GM21423 (cell line): ENCODE measurements at regions not wholly inside any gene's neighbourhood (a gene's known extent, or its start where the extent isn't known, plus 50 kb on each side); places are given as distances from the start of the nearest gene placed in this dataset.
"Not testable (repeated sequence)": the region's sequence is repeated elsewhere in the genome, so short reads cannot be mapped to it uniquely, and the experiment has no call there.

Source experiments
- ATAC-seq: cut with Tn5 transposase; IDR thresholded peaks from one replicate; pipeline ENCODE4 v1.9.1; 2021; ENCODE audit warnings: mild to moderate bottlenecking, moderate library complexity; ENCODE audit not compliant: unreplicated experiment

DNA sequence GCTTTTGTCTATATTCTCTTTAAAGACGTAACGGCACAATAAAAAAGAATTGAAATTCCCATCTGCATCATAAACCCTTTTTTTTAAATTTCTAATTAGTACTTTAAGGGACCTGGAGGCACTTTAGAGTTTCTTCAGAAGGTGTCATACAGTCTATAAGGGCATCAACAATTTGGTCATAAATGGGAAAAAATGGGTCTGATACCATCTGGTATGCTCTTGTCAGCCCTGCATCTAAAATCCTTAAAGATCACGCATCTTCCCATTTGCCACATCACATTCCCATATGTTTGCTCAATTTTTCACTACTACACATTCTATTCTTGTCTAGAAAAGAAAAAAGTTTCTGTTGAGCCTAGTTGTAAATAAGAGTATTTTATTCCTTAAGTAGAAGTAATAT is 53.8 kb downstream of the COX7C start:
- ATAC-seq = no peak

DNA sequence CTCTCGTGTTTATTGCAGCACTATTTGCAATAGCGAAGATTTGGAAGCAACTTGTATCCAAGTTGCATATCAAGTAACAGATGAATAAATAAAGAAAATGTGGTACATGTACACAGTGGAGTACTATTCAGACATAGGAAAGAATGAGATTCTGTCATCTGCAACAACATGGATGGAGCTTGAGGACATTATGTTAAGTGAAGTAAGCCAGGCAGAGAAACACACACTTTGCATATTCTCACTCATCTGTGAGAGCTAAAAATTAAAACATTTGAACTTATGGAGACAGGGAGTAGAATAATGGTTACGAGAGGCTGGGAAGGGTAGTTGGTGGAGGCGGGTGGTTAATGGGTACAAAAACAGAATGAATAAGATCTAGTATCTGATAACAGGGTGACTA is 56.3 kb downstream of the COX7C start:
- ATAC-seq = no peak

DNA sequence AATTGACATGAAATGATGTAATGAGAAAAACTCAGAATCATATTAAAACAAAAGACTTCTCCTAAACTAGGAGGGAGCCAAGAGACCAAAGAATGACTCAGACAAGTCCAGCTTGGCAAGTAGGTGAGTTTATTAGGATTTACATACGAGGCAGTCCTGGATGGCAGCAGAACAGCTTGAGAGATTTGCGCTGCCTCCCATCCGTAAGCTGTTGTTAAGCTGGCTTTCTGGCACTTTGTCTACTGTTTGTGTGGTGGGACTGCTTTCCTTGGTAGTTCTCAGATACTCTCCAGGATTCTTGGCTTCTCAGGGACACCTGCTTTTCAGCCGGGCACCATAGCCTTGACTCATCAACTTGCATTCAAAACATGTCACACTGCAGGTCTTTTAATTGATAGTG is 57.6 kb downstream of the COX7C start:
- no peak for ATAC-seq

DNA sequence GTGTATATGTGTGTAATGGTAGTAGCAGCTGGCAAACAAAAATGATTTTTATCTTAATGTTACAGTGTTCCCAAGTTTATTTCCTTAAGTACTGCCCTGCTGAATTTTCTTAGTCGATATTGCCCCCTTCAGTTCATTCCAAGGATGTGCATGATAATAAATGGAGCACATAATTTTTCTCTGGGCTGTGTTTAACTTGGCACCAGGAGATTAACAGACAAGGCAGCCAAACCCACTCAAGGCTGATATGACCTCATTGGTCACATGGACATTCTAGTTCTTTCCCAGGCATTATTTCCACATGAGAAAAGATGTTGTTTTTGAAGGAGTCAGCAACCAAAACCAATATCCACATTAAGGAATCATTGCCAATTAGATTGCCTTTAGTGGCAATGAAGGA is 61.8 kb downstream of the COX7C start:
- ATAC-seq = no peak

DNA sequence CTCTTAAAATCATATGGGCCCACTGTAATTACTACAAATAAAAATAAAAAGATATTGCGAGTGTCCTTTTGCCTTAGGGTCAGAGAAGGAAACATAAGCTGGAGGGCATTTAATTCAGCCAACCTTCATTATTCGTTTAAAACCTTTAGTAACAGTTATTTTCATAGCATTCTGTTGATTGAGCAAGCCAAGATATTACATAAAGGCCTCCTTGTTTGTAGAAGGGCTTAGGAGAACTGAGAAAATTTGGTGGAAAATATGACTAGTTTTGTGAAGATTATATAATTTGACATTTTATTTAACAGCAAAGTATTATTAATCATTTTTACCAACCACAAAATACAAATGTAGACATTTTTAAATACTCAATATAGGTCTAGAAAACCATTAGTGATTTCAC is 62.2 kb downstream of the COX7C start:
- ATAC-seq = no peak

GRCh38 chr5:86684222-86684621 is 66.5 kb downstream of the COX7C start:
- ATAC-seq = no peak

- ATAC-seq = no peak
Observed at GRCh38 chr5:86686046-86686445, 68.3 kb downstream of the COX7C start.

DNA sequence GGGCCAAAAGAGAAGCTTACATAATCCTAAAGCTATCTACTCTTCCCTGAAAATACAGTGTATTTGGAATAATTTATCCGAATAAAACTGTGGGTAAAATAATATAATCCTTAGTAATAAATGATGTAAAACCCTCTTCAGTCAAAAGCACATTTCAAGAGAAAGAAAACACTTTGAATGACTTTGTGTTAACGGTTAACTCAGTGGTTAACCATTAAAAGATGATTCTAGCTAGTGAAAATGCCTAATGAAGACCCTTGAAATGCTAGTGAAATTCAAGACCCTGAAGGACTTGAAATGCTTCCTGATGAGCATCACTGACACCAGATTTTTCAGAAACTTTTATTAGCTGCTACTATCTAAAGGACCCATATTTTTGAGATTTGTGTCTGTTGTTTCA is 70.7 kb downstream of the COX7C start:
- ATAC-seq = no peak

DNA sequence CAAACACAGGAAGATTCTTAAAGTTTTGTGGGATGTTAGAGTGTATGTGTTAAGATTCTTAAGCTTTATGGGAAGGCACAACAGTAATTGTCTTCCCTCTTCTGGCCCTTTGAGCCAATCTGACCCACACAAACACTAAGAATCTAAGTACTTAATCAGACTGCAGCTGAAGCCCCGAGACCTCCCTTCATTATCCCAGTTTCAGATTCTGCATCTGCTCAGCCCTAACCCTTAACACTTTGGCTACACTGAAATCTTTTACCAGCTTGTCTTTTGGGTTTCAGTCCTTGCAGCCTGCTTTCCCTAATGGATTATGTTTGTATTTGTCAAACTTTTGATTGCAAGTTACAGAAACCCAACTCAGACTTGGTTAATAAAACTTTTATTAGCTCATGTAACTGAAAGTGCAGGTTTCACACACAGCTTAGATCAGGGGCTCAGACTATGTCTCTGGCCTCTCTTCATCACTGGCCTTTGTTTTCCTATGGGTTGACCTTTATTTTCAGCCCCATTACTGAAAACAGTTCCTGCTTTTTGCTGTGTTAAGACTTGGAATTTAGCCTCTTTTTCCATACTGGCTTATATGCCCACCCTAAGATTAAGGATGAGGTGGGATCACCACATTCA is 71.5 kb downstream of the COX7C start:
- ATAC-seq = no peak

DNA sequence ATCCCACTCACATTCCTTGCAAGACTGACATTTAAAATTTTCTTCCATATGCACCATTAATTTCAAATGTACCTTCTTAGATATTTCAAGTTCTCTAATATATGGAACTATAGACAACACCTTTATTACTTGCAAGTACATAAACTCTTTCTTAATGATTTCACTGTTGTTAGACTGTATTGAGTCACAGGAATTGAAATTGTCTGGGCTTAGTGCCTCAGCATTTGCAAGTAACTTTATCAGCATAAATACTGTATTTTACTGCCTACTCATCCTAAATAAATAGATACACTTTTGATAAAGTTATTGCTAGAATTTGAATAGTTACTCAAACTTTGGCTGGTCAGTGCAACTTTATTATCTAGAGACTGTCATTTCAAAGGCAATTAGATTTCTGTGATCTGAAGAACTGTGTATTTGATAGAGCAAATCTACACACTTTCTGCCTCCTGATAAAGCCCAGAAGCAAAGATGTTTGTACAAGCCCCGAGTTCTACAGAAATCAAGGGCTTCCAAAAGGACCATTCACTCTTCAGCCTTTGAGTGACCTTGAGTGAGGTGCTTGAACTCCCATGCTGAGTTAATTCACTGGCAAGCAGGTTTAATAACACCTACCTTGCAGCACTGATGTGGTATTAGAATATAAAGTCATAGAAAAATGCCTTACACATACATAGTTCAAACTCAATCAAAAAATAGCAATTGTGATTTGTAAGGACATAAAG is 91.6 kb downstream of the COX7C start:
- ATAC-seq = no peak

DNA sequence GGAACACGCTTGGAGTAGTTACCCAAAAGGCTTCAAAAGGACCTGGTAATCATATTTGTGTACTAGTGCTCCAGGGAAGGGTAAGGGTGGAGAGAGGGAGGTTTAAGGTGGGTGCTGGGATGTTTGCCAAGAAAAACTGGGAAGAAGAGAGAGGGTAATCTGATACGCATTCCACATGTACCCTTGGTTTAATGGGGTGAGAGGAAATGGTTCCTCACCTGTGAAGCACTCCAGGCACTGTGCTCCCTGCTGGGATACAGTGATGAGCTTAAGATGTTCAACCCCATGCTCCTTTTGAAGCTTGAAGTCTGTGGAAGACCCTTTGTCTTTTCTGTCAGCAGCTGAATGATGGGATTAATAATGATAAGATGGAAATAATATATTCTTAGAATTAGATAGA is 98.4 kb downstream of the COX7C start:
- ATAC-seq = no peak

DNA sequence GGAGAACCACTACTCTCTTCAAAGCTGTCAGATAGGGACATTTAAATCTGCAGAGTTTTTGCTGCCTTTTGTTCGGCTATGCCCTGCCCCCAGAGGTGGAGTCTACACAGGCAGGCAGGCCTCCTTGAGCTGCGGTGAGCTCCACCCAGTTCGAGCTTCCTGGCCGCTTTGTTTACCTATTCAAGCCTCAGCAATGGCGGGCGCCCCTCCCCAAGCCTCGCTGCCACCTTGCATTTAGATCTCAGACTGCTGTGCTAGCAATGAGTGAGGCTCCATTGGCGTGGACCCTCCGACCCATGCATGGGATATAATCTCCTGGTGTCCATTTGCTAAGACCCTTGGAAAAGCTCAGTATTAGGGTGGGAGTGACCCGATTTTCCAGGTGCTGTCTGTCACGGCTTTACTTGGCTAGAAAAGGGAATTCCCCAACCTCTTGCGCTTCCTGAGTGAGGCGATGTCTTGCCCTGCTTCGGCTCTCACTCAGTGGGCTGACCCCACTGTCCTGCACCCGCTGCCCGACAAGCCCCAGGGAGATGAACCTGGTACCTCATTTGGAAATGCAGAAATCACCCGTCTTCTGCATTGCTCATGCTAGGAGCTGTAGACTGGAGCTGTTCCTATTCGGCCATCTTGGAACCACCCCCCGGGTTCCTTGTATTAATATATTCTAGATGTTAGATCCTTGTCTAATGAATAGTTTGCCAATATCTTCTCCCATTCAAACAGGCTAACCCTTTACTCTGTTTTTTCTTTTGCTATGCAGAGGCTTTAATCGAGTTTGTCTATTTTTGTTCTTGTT is 113.8 kb downstream of the COX7C start:
- ATAC-seq = not testable (repeated sequence)

DNA sequence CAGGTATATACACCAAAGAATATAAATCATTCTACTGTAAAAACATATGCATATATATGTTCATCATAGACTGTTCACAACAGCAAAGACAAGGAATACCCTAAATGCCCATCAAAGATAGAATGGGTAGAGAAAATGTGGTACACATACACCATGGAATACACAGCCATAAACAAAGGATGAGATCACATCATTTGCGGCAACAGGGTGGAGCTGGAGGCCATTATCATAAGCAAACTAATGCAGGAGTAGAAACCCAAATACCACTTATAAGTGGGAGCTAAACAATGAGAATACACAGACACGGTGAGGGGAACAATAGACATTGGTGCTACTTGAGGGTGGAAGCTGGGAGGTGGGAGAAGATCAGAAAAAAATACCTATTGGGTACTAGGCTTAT is 117.6 kb downstream of the COX7C start:
- no peak for ATAC-seq

GRCh38 chr5:86737579-86737978 is 119.8 kb downstream of the COX7C start:
- no peak for ATAC-seq

DNA sequence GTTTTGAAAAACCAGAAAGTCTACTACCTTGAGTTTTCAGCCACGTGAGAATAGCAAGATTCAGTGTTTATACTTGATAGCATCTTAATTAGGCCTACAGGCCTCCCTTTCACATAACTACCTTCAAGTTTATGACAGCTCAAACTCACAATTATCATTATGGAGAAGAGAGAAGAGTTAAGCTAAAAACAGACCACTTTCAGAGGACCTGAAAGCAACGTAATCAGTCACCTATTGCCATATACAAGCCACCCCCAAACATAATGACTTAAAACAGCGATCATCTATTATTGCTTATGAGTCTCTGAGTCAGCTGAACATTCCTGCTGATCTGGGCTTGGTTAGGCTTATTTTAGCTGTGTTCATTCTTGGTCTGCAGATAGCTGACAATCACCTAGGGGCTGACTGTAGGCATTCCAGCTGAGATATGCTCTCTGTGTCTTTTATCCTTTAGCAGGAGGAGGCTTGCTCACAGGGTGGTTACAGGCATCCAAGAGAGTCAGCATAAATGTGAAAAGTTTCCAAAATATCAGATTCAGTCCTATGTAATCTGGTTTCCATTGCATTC is 130.9 kb downstream of the COX7C start:
- ATAC-seq = no peak

DNA sequence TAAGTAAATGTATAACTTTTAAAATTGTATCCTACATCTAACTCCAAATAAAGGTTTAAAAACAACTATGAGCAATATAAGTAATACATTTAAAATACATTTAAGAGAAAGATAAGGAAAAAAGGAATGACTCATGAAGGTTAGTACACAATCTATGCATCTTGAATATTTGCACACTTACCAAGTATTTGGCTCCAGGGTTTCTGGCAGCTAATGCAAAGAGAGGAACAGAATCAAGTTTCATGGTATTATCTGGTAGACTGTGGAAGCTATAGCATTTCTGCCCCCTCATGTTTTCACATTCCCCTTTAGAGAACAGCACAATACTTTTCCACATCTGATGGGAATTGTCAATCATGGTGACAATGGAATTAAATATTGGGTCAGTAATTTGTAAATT is 132.1 kb downstream of the COX7C start:
- ATAC-seq = no peak

DNA sequence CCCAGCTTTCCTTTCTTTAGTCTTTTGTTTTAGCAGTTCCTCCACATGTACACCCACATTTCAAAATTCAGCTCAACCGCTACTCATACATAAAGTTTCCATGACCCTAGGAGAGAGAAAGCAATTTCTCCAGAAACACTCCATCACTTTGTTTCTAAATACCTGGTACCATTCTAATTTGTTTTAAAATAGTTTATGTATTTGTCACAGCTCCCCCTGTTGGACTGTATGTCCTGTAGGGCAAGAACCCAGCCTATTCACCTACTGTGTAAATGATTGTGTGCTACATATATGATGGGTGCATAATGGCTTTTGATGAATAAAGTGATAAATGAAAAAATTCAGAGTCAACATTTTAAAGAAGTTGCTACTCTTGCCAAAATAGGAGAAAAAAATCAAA is 139.1 kb downstream of the COX7C start:
- ATAC-seq = no peak

- ATAC-seq = no peak
Observed at GRCh38 chr5:86757824-86758223, 140.1 kb downstream of the COX7C start.

GRCh38 chr5:86760661-86761060 is 142.9 kb downstream of the COX7C start:
- no peak for ATAC-seq

- ATAC-seq = no peak
Observed at GRCh38 chr5:86763929-86764328, 146.2 kb downstream of the COX7C start.

GRCh38 chr5:86765778-86766502 is 148.2 kb downstream of the COX7C start:
- ATAC-seq = no peak
